SK-N-SH treated with all-trans-retinoic acid at 6 μM for 48 hours (cell line): ENCODE measurements at regions not wholly inside any gene's neighbourhood (a gene's known extent, or its start where the extent isn't known, plus 50 kb on each side); places are given as distances from the start of the nearest gene placed in this dataset.

Source experiments
- ZFP30 ChIP-seq: fragments of 450-650 bp; formaldehyde crosslinking; IDR thresholded peaks from 2 replicates; pipeline ENCODE4 v1.5.0; 2022; ENCODE audit warnings: mild to moderate bottlenecking, moderate library complexity
- ZNF70 ChIP-seq: fragments of 450-650 bp; formaldehyde crosslinking; IDR thresholded peaks from 2 replicates; pipeline ENCODE4 v1.5.0; 2020; ENCODE audit warnings: mild to moderate bottlenecking, moderate library complexity

- TF ChIP-seq ZNF70 (CRISPR knock-in tag) (no peak), ZFP30 (CRISPR knock-in tag) (no peak)
Observed at GRCh38 chr13:88461272-88462009, 790.3 kb downstream of the SLITRK5 start.
